IPS-NIHi7 (cell line): ENCODE measurements at regions not wholly inside any gene's neighbourhood (a gene's known extent, or its start where the extent isn't known, plus 50 kb on each side); places are given as distances from the start of the nearest gene placed in this dataset.
"Not testable (repeated sequence)": the region's sequence is repeated elsewhere in the genome, so short reads cannot be mapped to it uniquely, and the experiment has no call there.

Source experiments
- DNase-seq: peaks from one replicate; pipeline ENCODE4 v3.0.0; 2012; ENCODE audit warnings: mixed read lengths; ENCODE audit errors: extremely low spot score

GRCh38 chr13:107675847-107676550, 539.3 kb downstream of the LIG4 start:
- no peak for DNase-seq

- no peak for DNase-seq
Measured at GRCh38 chr13:107669391-107669993, 545.8 kb downstream of the LIG4 start.

GRCh38 chr13:107665926-107666458, 549.3 kb downstream of the LIG4 start:
- DNase-seq = no peak

GRCh38 chr13:107650081-107650701, 565.1 kb downstream of the LIG4 start:
- DNase-seq = peak; percentile 72

GRCh38 chr13:107649079-107649478, 566.3 kb downstream of the LIG4 start:
- DNase-seq = no peak

GRCh38 chr13:107644136-107644535, 571.2 kb downstream of the LIG4 start:
- DNase-seq = no peak

- DNase-seq = no peak
Measured at GRCh38 chr13:107643615-107644014, 571.7 kb downstream of the LIG4 start.

GRCh38 chr13:107642831-107643230, 572.5 kb downstream of the LIG4 start:
- no peak for DNase-seq

GRCh38 chr13:107641574-107641973, 573.8 kb downstream of the LIG4 start:
- DNase-seq = no peak

- no peak for DNase-seq
Measured at GRCh38 chr13:107625648-107626047, 589.7 kb downstream of the LIG4 start.

GRCh38 chr13:107617527-107617926, 597.8 kb downstream of the LIG4 start:
- DNase-seq = no peak

GRCh38 chr13:107612376-107612775, 603.0 kb downstream of the LIG4 start:
- no peak for DNase-seq

- no peak for DNase-seq
Measured at GRCh38 chr13:107608736-107609135, 606.6 kb downstream of the LIG4 start.

- no peak for DNase-seq
Measured at GRCh38 chr13:107600971-107601370, 614.4 kb downstream of the LIG4 start.

GRCh38 chr13:107596306-107596705, 619.0 kb downstream of the LIG4 start:
- DNase-seq = not testable (repeated sequence)

- DNase-seq = no peak
Measured at GRCh38 chr13:107590556-107590955, 624.8 kb downstream of the LIG4 start.

GRCh38 chr13:107587681-107588080, 627.7 kb downstream of the LIG4 start:
- no peak for DNase-seq

GRCh38 chr13:107586216-107586615, 629.1 kb downstream of the LIG4 start:
- DNase-seq = no peak

- DNase-seq = no peak
Measured at GRCh38 chr13:107585469-107586180, 629.7 kb downstream of the LIG4 start.

- no peak for DNase-seq
Measured at GRCh38 chr13:107582171-107582570, 633.2 kb downstream of the LIG4 start.

- DNase-seq = no peak
Measured at GRCh38 chr13:107580741-107581412, 634.5 kb downstream of the LIG4 start.

GRCh38 chr13:107576430-107576829, 638.9 kb downstream of the LIG4 start:
- no peak for DNase-seq
